T-helper 2 cell treated with Interferon-gamma antibody and Interleukin-4, amounts not matched to agents 5 μg/mL and 100 μg/mL, for 36 hours (primary cell): ENCODE measurements at regions not wholly inside any gene's neighbourhood (a gene's known extent, or its start where the extent isn't known, plus 50 kb on each side); places are given as distances from the start of the nearest gene placed in this dataset.

Source experiments
- DNase-seq: peaks from one replicate; pipeline ENCODE4 v3.0.0; 2021; ENCODE audit warnings: low spot score
- H3K27ac Mint-ChIP-seq: one replicate; pipeline ENCODE4 v1.8.0; 2021; ENCODE audit warnings: mild to moderate bottlenecking, mixed read lengths
- H3K27me3 Mint-ChIP-seq: one replicate; pipeline ENCODE4 v1.8.0; 2021; ENCODE audit warnings: low read depth, mixed read lengths
- H3K36me3 Mint-ChIP-seq: one replicate; pipeline ENCODE4 v1.8.0; 2021; ENCODE audit warnings: low read depth, mixed read lengths
- H3K4me1 Mint-ChIP-seq: one replicate; pipeline ENCODE4 v1.8.0; 2021; ENCODE audit warnings: low read depth, mixed read lengths
- H3K4me3 Mint-ChIP-seq: one replicate; pipeline ENCODE4 v1.8.0; 2022; ENCODE audit warnings: mild to moderate bottlenecking, moderate library complexity, mixed read lengths
- H3K9me3 Mint-ChIP-seq: one replicate; pipeline ENCODE4 v1.8.0; 2021; ENCODE audit warnings: mixed read lengths

- Mint-ChIP-seq H3K4me3 (no peak overlapping the region), H3K36me3 (no peaks in the 10 kb centered on the region), H3K27me3 (peaks cover 3% of the 10 kb centered on the region), H3K9me3 (no peaks in the 10 kb centered on the region), H3K4me1 (peaks cover 6% of the 10 kb centered on the region), H3K27ac (no peak overlapping the region)
- DNase-seq: no peak
These were observed 153.3 kb upstream of the TBL1X start for GRCh38 chrX:9311421-9312160.

DNA sequence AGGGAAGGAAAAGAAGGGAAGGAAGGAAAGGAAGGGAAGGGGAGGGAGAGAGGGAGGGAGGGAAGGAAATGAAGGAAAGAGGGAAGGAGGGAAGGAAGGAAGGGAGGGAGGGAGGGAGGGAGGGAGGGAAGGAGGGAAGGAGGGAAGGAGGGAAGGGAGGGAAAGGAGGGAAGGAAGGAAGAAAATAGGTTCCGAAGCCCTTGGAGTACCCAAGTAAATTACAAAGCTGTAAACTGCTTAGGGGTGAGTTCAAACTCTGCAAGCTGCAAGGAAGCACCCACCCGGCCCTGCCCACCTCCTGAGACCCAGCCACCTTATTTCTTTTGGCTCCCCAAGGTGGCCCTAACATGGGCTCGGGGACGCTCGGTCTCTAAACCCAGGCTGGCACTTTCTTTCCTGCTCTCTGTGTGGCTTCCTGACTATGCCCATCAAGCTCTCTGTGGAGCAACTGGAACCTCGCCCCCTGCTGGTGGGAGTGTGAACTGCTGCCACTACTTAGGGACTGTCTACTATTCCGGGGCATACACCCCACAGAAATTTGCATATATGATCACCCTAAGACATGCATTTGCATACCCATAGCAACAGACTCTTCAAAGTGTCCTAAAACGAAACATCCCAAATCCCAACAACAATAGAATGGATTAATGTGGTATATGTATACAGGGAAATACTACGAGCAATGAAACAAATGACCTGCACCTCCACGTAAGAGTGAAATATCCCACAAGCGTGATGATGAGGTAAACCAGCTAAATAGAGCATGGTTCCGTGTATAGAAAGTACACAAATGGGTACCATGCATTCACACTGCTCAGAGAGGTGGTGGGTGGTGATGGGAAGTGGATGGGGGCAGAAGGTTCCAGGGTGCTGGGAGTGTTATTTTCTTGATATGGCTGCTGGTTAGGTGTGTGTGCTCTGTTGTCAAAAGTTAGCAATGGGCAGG is 151.7 kb upstream of the TBL1X start:
- Mint-ChIP-seq H3K27ac (no peak overlapping the region), H3K36me3 (no peaks in the 10 kb centered on the region), H3K4me3 (no peak overlapping the region), H3K27me3 (no peaks in the 10 kb centered on the region), H3K9me3 (no peaks in the 10 kb centered on the region), H3K4me1 (peaks cover 12% of the 10 kb centered on the region)
- peak; percentile 36 for DNase-seq

DNA sequence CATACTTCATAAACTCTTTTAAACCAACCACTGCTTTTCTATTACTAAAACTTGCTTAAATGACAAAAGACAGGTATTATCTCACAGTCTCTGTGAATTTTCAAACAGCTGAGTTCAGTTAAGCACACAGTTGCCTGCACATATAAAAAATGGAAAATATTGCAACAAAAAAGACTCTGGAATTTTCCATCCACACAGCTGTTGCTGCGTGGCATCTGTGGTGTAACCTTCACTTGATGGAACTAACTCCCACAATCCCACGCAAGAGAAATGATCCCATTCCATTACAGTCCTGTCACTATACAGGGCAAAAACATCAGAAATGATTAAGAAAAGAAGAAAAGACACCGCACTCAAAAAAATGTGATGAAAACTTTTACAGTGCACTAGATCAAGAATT is 149.8 kb upstream of the TBL1X start:
- no peak overlapping the region for H3K27ac Mint-ChIP-seq
- no peaks in the 10 kb centered on the region for H3K36me3 Mint-ChIP-seq
- no peak overlapping the region for H3K4me3 Mint-ChIP-seq
- DNase-seq: no peak
- no peaks in the 10 kb centered on the region for H3K27me3 Mint-ChIP-seq
- no peaks in the 10 kb centered on the region for H3K9me3 Mint-ChIP-seq
- peaks cover 20% of the 10 kb centered on the region for H3K4me1 Mint-ChIP-seq

DNA sequence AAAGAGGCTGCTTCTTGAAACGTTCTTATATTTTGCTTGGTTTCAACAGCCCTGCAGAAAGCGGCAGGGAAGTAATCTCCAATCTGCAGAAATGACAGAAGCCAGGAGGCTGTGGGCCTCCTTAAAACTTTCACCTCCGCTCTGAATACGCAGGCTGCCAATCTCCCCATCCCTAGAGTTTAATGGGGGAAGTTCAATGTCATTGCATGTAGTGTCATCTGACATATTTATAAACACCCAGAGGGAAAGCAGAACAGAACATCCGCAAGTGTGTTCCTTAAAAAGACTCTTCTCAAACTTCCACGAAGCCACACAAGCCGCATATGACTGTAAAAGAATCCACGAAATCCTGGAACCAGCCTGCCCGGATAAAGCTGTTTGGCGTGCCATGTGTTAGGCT is 148.8 kb upstream of the TBL1X start:
- Mint-ChIP-seq H3K4me3 (no peak overlapping the region), H3K4me1 (peaks cover 20% of the 10 kb centered on the region), H3K36me3 (no peaks in the 10 kb centered on the region), H3K27me3 (no peaks in the 10 kb centered on the region), H3K9me3 (no peaks in the 10 kb centered on the region), H3K27ac (no peak overlapping the region)
- no peak for DNase-seq

- H3K36me3 Mint-ChIP-seq: no peaks in the 10 kb centered on the region
- H3K4me3 Mint-ChIP-seq: no peak overlapping the region
- no peak overlapping the region for H3K27ac Mint-ChIP-seq
These were observed 147.7 kb upstream of the TBL1X start for GRCh38 chrX:9317176-9317575.

GRCh38 chrX:9318213-9318612 is 146.6 kb upstream of the TBL1X start:
- peak; percentile 29 for DNase-seq
- Mint-ChIP-seq H3K4me3 (peak overlapping the region; percentile 24), H3K4me1 (peaks cover 19% of the 10 kb centered on the region), H3K27me3 (no peaks in the 10 kb centered on the region), H3K27ac (peak overlapping the region; percentile 15), H3K9me3 (no peaks in the 10 kb centered on the region), H3K36me3 (no peaks in the 10 kb centered on the region)

More at GRCh38 chrX:9317176-9317575, 147.7 kb upstream of the TBL1X start:
- Mint-ChIP-seq H3K4me1 (peaks cover 20% of the 10 kb centered on the region), H3K9me3 (no peaks in the 10 kb centered on the region), H3K27me3 (no peaks in the 10 kb centered on the region)
- DNase-seq: no peak

DNA sequence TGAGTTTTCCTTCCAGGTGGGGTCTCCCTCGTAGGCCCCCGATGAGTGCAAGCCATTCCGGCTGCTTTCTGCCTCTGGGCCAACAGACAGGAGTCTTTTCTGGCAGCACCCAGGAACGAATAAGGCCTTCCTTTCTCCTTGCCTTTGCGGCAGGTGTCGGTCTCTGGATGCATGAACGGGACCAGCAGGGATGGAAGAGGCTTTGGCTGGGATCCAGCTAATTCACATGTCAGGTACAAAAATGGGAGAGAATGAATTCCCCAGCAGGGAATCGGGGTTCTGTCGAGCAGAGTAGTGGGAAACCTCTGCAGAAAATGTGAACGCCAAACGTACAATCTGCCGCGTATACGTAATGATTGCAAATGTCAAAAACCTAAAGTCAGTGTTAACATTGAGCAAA is 146.1 kb upstream of the TBL1X start:
- no peak overlapping the region for H3K4me3 Mint-ChIP-seq
- no peak overlapping the region for H3K27ac Mint-ChIP-seq
- DNase-seq: no peak
- no peaks in the 10 kb centered on the region for H3K9me3 Mint-ChIP-seq
- H3K27me3 Mint-ChIP-seq: no peaks in the 10 kb centered on the region
- H3K36me3 Mint-ChIP-seq: no peaks in the 10 kb centered on the region
- H3K4me1 Mint-ChIP-seq: peaks cover 14% of the 10 kb centered on the region

- no peaks in the 10 kb centered on the region for H3K27me3 Mint-ChIP-seq
- H3K4me3 Mint-ChIP-seq: no peak overlapping the region
- no peaks in the 10 kb centered on the region for H3K9me3 Mint-ChIP-seq
- peaks cover 14% of the 10 kb centered on the region for H3K4me1 Mint-ChIP-seq
- no peak for DNase-seq
- no peaks in the 10 kb centered on the region for H3K36me3 Mint-ChIP-seq
- H3K27ac Mint-ChIP-seq: no peak overlapping the region
These were observed 143.9 kb upstream of the TBL1X start for GRCh38 chrX:9320940-9321339.

GRCh38 chrX:9324676-9325075 is 140.2 kb upstream of the TBL1X start:
- Mint-ChIP-seq H3K4me3 (no peak overlapping the region), H3K27ac (no peak overlapping the region), H3K36me3 (peaks cover 1% of the 10 kb centered on the region), H3K27me3 (no peaks in the 10 kb centered on the region), H3K4me1 (peaks cover 14% of the 10 kb centered on the region), H3K9me3 (no peaks in the 10 kb centered on the region)
- no peak for DNase-seq

- Mint-ChIP-seq H3K4me1 (peaks cover 14% of the 10 kb centered on the region), H3K27ac (no peak overlapping the region), H3K9me3 (no peaks in the 10 kb centered on the region), H3K4me3 (no peak overlapping the region), H3K27me3 (no peaks in the 10 kb centered on the region), H3K36me3 (peaks cover 1% of the 10 kb centered on the region)
- no peak for DNase-seq
These were observed 138.5 kb upstream of the TBL1X start for GRCh38 chrX:9326369-9326768.

- no peak overlapping the region for H3K27ac Mint-ChIP-seq
- H3K4me1 Mint-ChIP-seq: peaks cover 14% of the 10 kb centered on the region
- no peaks in the 10 kb centered on the region for H3K27me3 Mint-ChIP-seq
- H3K36me3 Mint-ChIP-seq: peaks cover 1% of the 10 kb centered on the region
- no peak overlapping the region for H3K4me3 Mint-ChIP-seq
- H3K9me3 Mint-ChIP-seq: no peaks in the 10 kb centered on the region
- no peak for DNase-seq
These were observed 137.6 kb upstream of the TBL1X start for GRCh38 chrX:9327086-9327746.

DNA sequence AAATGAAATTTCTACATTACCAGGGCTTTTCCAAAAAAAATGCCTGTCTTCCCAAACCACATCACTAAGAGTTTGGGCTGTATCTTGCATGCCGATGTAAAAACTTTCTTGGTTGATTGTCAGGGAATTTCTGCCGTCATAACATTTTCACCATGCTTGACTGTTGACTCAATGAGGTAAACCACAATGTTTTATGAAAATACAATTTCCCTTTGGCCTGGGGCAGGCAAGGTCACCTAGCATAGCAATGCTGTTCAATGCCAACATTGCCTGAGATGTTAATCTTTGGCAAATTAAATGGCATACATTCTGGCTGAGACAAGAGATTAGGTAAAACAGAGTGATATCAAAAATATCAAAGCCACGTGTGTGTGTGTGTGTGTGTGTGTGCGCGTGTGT is 137.1 kb upstream of the TBL1X start:
- Mint-ChIP-seq H3K4me3 (no peak overlapping the region), H3K36me3 (peaks cover 1% of the 10 kb centered on the region), H3K27ac (no peak overlapping the region), H3K4me1 (peaks cover 14% of the 10 kb centered on the region), H3K27me3 (no peaks in the 10 kb centered on the region), H3K9me3 (no peaks in the 10 kb centered on the region)
- DNase-seq: no peak

DNA sequence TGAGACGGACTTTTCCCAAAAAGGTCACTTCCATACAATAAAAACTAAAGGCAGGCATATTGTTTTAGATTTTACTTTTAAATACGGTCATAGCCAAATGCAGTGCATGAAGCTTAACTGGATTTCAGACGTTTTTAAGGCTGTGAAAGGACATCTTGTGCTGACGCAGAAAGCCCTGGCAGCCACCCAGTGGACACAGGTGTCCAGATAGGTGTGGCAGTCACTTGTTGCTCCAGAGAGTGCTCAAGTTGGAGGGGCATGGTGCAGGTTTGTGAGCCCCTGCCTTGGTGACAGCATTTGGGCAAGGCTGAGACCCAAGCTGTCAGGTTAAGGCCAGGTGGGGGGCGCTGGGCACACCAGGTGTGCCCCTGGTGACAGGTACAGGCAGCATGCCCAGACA is 135.8 kb upstream of the TBL1X start:
- Mint-ChIP-seq H3K36me3 (peaks cover 1% of the 10 kb centered on the region), H3K9me3 (no peaks in the 10 kb centered on the region), H3K4me3 (no peak overlapping the region), H3K4me1 (peaks cover 14% of the 10 kb centered on the region), H3K27me3 (no peaks in the 10 kb centered on the region), H3K27ac (no peak overlapping the region)
- no peak for DNase-seq
